AG09319 (cell line): ENCODE measurements at regions not wholly inside any gene's neighbourhood (a gene's known extent, or its start where the extent isn't known, plus 50 kb on each side); places are given as distances from the start of the nearest gene placed in this dataset.
"Not testable (repeated sequence)": the region's sequence is repeated elsewhere in the genome, so short reads cannot be mapped to it uniquely, and the experiment has no call there.

ENCODE experiments used
- DNase-seq: peaks from one replicate; pipeline ENCODE4 v3.0.0-alpha.2; 2010; ENCODE audit warnings: low read depth; ENCODE audit errors: extremely low read depth
- TF ChIP-seq, protein P1 (sequence below): IDR thresholded peaks from 2 replicates; pipeline ENCODE4 v1.5.1; 2011; ENCODE audit warnings: low read depth, mild to moderate bottlenecking, inconsistent platforms, low read length, moderate library complexity

DNA sequence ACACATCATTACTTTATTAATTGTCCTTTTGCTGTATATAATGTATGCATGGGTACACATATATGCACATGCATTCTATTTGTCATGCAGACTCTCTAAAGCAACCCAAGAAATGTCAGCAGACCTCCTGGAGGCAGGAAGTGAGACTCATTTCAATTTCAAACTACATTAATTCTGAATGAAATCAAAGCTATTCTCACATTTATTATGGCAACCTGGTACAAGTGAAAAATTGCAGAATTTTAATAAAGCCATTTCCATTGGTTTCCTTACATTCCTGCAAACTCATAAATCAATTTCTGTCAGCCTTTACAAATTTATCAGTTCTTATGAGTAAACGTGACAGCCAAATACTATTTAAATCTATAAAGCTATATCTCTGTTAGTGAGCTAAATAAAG, 430.4 kb upstream of the NUDT12 start:
- DNase-seq, result no peak
- TF ChIP-seq, protein P1, sequence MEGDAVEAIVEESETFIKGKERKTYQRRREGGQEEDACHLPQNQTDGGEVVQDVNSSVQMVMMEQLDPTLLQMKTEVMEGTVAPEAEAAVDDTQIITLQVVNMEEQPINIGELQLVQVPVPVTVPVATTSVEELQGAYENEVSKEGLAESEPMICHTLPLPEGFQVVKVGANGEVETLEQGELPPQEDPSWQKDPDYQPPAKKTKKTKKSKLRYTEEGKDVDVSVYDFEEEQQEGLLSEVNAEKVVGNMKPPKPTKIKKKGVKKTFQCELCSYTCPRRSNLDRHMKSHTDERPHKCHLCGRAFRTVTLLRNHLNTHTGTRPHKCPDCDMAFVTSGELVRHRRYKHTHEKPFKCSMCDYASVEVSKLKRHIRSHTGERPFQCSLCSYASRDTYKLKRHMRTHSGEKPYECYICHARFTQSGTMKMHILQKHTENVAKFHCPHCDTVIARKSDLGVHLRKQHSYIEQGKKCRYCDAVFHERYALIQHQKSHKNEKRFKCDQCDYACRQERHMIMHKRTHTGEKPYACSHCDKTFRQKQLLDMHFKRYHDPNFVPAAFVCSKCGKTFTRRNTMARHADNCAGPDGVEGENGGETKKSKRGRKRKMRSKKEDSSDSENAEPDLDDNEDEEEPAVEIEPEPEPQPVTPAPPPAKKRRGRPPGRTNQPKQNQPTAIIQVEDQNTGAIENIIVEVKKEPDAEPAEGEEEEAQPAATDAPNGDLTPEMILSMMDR, result no peak

DNA sequence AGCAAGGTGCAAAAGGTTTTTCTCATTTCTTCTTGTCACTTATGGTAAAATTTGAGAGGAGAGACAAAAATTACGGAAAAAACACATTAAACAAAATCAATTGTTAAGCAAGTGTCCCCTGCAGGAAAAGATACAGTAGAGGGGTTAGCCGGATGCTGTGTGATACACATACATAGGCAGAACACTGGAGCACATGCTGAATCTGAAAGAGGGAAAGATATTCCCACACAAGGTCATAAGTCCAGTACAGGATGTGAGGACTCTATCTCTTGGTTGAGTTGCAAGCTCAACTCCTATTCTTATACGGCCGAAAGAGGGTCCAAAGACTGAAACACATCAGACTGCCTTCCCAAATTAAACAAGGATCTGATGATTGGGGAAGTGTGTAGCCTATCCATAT, 427.5 kb upstream of the NUDT12 start:
- TF ChIP-seq, protein P1, result no peak
- no peak for DNase-seq

DNA sequence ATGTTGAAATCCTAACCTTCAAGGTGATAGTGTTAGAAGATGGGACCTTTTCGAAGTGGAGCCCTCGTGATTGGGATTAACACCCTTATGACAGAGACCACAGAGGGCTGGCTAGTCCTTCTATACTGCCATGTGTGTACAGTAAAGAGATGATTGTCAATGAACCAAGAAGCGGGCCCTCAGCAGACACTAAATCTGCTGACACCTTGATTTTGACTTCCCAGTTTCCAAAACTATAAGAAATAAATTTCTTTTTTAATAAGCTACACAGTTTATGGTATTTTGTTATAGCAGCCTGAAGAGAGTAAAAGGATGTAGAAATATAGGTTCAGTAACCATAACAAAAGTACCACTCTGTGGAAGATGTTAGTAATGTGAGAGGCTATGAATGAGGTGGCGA, 419.0 kb upstream of the NUDT12 start:
- no peak for DNase-seq
- TF ChIP-seq, protein P1, result no peak

DNA sequence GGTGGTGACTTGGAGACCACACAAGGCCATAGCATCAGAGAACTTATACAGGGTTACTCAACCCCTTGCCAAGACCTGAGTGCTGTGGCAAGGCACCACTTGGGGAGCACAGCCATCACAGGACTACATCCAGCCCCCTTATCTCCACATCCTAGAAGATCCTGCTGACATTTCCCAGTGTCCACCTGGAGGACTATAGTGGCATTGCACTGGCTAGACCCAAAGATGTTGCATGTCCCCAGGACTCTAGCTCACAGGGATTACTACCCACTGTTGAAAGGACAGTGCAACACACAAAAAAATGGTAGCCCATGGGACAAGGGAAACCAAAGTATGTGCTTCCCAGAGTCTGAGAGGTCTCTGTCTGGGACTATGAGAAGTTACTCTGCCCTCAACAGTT, 411.1 kb upstream of the NUDT12 start:
- no peak for DNase-seq
- TF ChIP-seq, protein P1, result no peak; the same call in 1 of the 2 replicates

DNA sequence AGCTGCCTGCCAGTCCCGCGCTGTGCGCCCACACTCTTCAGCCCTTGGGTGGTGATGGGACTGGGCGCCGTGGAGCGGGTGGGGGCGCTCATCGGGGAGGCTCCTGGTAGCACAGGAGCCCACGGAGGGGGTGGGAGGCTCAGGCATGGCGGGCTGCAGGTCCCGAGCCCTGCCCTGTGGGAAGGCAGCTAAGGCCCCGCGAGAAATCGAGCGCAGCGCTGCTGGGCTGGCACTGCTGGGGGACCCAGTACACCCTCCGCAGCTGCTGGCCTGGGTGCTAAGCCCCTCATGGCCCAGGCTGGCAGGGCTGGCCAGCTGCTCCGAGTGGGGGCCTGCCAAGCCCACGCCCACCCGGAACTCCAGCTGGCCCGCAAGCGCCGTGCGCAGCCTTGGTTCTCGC, 403.7 kb upstream of the NUDT12 start:
- not testable (repeated sequence) for DNase-seq

DNA sequence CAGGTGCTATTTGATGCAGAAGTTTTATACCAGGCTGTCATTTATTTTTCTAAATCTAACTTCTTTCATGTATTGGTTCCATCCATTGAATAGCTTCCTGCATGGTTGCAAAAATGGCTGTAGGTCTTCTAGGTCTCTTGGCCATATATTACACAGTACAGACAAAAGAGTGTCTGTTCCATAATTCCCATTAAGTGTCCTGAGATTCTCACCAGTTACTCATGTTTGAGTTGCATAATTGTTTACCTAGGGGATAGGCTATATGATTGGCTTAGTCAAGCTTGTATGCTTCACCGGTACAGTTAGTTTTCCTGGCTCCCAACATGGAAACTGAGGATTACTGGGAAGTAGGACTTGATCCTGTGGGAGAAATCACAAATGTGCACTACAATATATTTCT, 399.4 kb upstream of the NUDT12 start:
- TF ChIP-seq, protein P1, result no peak
- no peak for DNase-seq

DNA sequence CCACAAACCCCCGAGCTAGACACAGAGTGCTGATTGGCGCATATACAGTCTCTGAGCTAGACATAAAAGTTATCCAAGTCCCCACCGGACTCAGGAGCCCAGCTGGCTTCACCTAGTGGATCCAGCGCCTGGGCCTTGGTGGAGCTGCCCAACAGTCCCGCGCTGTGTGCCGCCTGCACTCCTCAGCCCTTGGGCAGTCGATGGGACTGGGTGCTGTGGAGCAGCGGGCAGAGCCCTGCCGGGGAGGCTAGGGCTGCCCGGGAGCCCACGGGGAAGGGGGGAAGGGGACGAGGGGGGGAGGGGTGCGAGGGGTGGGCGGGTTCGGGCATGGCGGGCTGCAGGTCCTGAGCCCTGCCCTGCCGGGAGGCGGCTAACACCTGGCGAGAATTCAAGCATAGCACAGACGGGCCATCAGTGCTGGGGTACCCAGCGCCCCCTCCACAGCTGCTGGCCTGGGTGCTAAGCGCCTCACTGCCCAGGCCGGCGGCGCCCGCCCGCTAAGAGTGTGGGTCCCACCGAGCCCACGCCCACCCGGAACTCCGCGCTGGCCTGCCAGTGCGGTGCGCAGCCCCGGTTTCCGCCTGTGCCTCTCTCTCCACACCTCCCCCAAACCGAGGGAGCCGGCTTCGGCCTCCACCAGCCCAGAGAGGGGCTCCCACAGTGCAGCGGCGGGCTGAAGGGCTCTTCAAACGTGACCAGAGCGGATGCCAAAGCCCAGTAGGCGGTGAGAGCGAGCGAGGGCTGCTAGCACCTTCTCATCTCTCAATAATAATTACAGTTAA, 391.2 kb upstream of the NUDT12 start:
- DNase-seq, result no peak
- TF ChIP-seq, protein P1, result no peak

DNA sequence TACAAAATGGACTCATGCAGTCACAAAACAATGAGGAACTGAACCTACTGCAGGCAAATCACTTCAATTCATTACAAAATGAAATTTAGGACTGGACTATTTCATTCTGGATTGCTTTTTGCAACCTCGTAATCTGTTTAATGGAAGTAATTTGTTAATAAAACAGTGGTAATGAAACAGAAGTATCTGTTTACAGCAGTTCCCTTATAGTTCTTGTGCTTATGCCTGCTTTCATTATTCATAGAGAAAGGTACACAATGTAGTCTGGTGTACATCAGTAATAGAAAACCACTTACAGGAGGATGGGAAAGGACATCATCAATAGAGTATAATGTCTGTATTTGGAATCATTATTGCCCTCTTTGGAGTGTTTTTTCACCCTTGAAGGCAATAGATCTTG, 389.2 kb upstream of the NUDT12 start:
- TF ChIP-seq, protein P1, result no peak
- DNase-seq, result no peak
